ENCODE measurements at regions not wholly inside any gene's neighbourhood (a gene's known extent, or its start where the extent isn't known, plus 50 kb on each side); places are given as distances from the start of the nearest gene placed in this dataset.

DNA sequence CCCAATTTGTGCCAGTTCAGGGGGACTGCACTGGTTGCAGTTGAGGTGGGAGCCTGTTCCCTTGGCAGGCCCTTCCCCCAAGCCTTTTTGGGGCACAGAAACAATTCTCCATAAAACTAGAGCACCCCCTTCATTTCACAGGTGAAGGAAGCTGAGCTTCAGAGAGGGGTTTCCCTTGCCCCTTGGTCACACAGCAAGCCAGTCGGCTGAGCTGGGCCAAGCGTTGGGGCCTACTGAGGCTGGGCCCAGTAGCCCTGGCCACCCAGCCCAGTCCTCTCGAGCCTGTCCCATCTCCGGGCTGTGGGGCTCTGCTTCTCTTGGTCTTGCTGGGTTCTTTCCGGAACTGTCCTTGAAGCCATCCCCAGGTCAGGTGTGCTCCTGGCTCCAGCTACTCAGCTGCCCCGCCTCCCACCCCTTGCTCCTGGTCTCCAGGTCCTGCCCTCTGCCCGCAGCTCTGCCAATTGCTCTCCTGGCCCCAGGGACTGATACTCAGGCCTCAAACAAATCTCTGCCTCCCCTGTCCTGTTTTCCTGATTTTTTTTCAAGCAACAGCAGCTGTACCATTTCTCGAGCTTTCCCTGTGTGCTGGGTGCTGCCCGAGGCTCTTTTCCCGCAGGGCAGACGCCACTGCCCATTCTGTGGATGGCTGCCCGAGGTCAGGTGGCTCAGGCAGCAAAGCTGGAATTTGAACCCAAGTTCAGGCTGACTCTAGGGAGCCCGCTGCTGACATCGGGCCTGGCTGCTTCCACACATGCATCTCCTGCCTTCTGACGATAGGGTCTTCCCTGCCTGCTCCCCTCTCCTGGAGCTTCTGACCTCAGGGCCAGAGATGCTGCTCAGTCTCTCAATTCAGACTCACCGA is 87.4 kb upstream of the NKD1 start (continued):
- TF ChIP-seq, protein P1, sequence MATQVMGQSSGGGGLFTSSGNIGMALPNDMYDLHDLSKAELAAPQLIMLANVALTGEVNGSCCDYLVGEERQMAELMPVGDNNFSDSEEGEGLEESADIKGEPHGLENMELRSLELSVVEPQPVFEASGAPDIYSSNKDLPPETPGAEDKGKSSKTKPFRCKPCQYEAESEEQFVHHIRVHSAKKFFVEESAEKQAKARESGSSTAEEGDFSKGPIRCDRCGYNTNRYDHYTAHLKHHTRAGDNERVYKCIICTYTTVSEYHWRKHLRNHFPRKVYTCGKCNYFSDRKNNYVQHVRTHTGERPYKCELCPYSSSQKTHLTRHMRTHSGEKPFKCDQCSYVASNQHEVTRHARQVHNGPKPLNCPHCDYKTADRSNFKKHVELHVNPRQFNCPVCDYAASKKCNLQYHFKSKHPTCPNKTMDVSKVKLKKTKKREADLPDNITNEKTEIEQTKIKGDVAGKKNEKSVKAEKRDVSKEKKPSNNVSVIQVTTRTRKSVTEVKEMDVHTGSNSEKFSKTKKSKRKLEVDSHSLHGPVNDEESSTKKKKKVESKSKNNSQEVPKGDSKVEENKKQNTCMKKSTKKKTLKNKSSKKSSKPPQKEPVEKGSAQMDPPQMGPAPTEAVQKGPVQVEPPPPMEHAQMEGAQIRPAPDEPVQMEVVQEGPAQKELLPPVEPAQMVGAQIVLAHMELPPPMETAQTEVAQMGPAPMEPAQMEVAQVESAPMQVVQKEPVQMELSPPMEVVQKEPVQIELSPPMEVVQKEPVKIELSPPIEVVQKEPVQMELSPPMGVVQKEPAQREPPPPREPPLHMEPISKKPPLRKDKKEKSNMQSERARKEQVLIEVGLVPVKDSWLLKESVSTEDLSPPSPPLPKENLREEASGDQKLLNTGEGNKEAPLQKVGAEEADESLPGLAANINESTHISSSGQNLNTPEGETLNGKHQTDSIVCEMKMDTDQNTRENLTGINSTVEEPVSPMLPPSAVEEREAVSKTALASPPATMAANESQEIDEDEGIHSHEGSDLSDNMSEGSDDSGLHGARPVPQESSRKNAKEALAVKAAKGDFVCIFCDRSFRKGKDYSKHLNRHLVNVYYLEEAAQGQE (IDR thresholded peaks at IDR 0.05; ENCODE audit: unreplicated experiment) = no peak
- no peak for TF ChIP-seq JUNB (IDR thresholded peaks at IDR 0.05; ENCODE audit: unreplicated experiment)

DNA sequence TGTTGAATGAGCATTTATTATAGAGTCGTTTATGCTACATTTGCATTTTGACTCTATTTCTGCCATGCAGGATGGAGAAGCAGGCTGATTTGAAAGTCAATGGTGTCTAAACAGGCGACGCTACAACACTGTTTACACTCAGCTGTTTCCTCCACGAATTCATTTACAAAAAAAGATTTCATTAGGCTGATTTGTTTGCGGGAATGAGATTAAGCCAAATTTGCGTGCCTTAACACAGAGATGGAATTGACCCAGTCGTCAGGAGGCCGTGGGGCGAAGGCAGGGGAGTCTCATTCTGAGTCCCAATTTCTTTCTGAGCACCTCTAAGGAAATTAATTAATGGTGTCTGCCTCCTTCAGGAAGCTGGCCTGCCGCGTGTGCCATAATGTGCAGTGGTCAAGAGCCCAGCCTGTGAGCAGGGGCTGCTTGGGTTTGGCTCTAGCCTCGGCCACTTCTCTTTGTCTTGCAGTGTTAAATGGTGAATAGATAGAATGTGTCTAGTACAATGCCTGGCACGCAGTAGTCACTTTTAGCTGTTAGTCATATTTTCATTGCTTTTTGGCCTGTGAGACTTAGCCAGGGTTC is 88.6 kb upstream of the NKD1 start:
- no peak for ATAC-seq
- Mint-ChIP-seq H3K27ac (0 out of 2 replicates have a peak overlapping the region, but pooled peaks have one; percentile 73), H3K27me3 (ENCODE audit: insufficient read depth, low read depth, poor library complexity) (peaks cover 14% of the 10 kb centered on the region), H3K36me3 (ENCODE audit: low read depth) (no peaks in the 10 kb centered on the region), H3K4me3 (peak overlapping the region; percentile 32; the same call in 2 of the 3 replicates), H3K4me1 (peaks cover 55% of the 10 kb centered on the region), H3K9me3 (no peaks in the 10 kb centered on the region)
- Histone ChIP-seq H3K27ac (ENCODE audit: low read depth) (peak overlapping the region; percentile 91), H3K4me2 (peak overlapping the region; percentile 72), H3K4me1 (ENCODE audit: insufficient read depth) (peaks cover 48% of the 10 kb centered on the region), H3K79me2 (replicated peaks; ENCODE audit: insufficient read depth) (no peaks in the 10 kb centered on the region), H3K4me3 (peak overlapping the region; percentile 37; the same call in 1 of the 2 replicates), H3K27me3 (ENCODE audit: insufficient read depth) (peaks cover 10% of the 10 kb centered on the region), H3F3A (replicated peaks; ENCODE audit: low read depth) (peaks cover 7% of the 10 kb centered on the region; the same call in 1 of the 2 replicates), H4K20me1 (replicated peaks; ENCODE audit: insufficient read depth) (no peaks in the 10 kb centered on the region), H3K36me3 (ENCODE audit: insufficient read depth) (no peaks in the 10 kb centered on the region), H3K9me2 (ENCODE audit: insufficient read depth) (no peaks in the 10 kb centered on the region), H2AFZ (peak overlapping the region; percentile 21; the same call in 1 of the 2 replicates)
- DNase-seq (ENCODE audit: low spot score) = no peak
- TF ChIP-seq ZNF331 (CRISPR knock-in tag; IDR thresholded peaks at IDR 0.05; ENCODE audit: low read depth) (no peak), EZH2 (IDR thresholded peaks at IDR 0.05; ENCODE audit: low read depth, unreplicated experiment) (no peak), EZH2phosphoT487 (IDR thresholded peaks at IDR 0.05; ENCODE audit: unreplicated experiment) (no peak), ZNF114 (CRISPR knock-in tag; IDR thresholded peaks at IDR 0.05) (no peak), NANOG (IDR thresholded peaks at IDR 0.05; ENCODE audit: borderline replicate concordance) (no peak), POLR2AphosphoS5 (IDR thresholded peaks at IDR 0.05; ENCODE audit: low read depth) (no peak)
- TF ChIP-seq, protein P2, sequence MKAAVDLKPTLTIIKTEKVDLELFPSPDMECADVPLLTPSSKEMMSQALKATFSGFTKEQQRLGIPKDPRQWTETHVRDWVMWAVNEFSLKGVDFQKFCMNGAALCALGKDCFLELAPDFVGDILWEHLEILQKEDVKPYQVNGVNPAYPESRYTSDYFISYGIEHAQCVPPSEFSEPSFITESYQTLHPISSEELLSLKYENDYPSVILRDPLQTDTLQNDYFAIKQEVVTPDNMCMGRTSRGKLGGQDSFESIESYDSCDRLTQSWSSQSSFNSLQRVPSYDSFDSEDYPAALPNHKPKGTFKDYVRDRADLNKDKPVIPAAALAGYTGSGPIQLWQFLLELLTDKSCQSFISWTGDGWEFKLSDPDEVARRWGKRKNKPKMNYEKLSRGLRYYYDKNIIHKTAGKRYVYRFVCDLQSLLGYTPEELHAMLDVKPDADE (IDR thresholded peaks at IDR 0.05) = no peak
- TF ChIP-seq, protein P3, sequence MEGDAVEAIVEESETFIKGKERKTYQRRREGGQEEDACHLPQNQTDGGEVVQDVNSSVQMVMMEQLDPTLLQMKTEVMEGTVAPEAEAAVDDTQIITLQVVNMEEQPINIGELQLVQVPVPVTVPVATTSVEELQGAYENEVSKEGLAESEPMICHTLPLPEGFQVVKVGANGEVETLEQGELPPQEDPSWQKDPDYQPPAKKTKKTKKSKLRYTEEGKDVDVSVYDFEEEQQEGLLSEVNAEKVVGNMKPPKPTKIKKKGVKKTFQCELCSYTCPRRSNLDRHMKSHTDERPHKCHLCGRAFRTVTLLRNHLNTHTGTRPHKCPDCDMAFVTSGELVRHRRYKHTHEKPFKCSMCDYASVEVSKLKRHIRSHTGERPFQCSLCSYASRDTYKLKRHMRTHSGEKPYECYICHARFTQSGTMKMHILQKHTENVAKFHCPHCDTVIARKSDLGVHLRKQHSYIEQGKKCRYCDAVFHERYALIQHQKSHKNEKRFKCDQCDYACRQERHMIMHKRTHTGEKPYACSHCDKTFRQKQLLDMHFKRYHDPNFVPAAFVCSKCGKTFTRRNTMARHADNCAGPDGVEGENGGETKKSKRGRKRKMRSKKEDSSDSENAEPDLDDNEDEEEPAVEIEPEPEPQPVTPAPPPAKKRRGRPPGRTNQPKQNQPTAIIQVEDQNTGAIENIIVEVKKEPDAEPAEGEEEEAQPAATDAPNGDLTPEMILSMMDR (conservative IDR thresholded peaks at IDR 0.05; ENCODE audit: low read depth in 2 of 2) = no peak
- TF ChIP-seq, protein P4, sequence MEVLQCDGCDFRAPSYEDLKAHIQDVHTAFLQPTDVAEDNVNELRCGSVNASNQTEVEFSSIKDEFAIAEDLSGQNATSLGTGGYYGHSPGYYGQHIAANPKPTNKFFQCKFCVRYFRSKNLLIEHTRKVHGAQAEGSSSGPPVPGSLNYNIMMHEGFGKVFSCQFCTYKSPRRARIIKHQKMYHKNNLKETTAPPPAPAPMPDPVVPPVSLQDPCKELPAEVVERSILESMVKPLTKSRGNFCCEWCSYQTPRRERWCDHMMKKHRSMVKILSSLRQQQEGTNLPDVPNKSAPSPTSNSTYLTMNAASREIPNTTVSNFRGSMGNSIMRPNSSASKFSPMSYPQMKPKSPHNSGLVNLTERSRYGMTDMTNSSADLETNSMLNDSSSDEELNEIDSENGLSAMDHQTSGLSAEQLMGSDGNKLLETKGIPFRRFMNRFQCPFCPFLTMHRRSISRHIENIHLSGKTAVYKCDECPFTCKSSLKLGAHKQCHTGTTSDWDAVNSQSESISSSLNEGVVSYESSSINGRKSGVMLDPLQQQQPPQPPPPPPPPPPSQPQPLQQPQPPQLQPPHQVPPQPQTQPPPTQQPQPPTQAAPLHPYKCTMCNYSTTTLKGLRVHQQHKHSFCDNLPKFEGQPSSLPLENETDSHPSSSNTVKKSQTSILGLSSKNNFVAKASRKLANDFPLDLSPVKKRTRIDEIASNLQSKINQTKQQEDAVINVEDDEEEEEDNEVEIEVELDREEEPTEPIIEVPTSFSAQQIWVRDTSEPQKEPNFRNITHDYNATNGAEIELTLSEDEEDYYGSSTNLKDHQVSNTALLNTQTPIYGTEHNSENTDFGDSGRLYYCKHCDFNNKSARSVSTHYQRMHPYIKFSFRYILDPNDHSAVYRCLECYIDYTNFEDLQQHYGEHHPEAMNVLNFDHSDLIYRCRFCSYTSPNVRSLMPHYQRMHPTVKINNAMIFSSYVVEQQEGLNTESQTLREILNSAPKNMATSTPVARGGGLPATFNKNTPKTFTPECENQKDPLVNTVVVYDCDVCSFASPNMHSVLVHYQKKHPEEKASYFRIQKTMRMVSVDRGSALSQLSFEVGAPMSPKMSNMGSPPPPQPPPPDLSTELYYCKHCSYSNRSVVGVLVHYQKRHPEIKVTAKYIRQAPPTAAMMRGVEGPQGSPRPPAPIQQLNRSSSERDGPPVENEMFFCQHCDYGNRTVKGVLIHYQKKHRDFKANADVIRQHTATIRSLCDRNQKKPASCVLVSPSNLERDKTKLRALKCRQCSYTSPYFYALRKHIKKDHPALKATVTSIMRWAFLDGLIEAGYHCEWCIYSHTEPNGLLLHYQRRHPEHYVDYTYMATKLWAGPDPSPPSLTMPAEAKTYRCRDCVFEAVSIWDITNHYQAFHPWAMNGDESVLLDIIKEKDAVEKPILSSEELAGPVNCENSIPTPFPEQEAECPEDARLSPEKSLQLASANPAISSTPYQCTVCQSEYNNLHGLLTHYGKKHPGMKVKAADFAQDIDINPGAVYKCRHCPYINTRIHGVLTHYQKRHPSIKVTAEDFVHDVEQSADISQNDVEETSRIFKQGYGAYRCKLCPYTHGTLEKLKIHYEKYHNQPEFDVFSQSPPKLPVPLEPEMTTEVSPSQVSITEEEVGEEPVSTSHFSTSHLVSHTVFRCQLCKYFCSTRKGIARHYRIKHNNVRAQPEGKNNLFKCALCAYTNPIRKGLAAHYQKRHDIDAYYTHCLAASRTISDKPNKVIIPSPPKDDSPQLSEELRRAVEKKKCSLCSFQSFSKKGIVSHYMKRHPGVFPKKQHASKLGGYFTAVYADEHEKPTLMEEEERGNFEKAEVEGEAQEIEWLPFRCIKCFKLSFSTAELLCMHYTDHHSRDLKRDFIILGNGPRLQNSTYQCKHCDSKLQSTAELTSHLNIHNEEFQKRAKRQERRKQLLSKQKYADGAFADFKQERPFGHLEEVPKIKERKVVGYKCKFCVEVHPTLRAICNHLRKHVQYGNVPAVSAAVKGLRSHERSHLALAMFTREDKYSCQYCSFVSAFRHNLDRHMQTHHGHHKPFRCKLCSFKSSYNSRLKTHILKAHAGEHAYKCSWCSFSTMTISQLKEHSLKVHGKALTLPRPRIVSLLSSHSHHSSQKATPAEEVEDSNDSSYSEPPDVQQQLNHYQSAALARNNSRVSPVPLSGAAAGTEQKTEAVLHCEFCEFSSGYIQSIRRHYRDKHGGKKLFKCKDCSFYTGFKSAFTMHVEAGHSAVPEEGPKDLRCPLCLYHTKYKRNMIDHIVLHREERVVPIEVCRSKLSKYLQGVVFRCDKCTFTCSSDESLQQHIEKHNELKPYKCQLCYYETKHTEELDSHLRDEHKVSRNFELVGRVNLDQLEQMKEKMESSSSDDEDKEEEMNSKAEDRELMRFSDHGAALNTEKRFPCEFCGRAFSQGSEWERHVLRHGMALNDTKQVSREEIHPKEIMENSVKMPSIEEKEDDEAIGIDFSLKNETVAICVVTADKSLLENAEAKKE (CRISPR knock-in tag; IDR thresholded peaks at IDR 0.05) = no peak

All from GM23338 (cell line).